K562 (cell line): ENCODE measurements at regions not wholly inside any gene's neighbourhood (a gene's known extent, or its start where the extent isn't known, plus 50 kb on each side); places are given as distances from the start of the nearest gene placed in this dataset.

ENCODE experiments used
- ATF3 ChIP-seq, 2 experiments: fragments of 450-650 bp in 1 of 2; sonication (generic) in 1 of 2; formaldehyde crosslinking in 1 of 2; IDR thresholded peaks in 1 of 2; conservative IDR thresholded peaks in 1 of 2; 2 replicates each; pipeline versions ENCODE4 v1.6.1 to v1.8.1; 2016 to 2023; ENCODE audit warnings: mild to moderate bottlenecking in 2 of 2, moderate library complexity in 2 of 2, inconsistent platforms in 1 of 2, missing genetic modification reagents in 1 of 2
- ATF4 ChIP-seq: fragments of 450-650 bp; formaldehyde crosslinking; IDR thresholded peaks from 2 replicates; pipeline ENCODE4 v1.4.0; 2022; ENCODE audit warnings: mild to moderate bottlenecking, moderate library complexity
- CEBPB ChIP-seq: fragments of 450-650 bp; IDR thresholded peaks from 2 replicates; pipeline ENCODE4 v1.6.1; 2016; ENCODE audit warnings: missing genetic modification characterization, missing compliant biosample characterization
- CREM ChIP-seq: IDR thresholded peaks from 2 replicates; pipeline ENCODE4 v1.6.1; 2014; ENCODE audit warnings: antibody characterized with exemption, low read depth
- CTBP1 ChIP-seq: fragments of 450-650 bp; IDR thresholded peaks from 2 replicates; pipeline ENCODE4 v1.6.1; 2016; ENCODE audit warnings: borderline replicate concordance
- GABPB1 ChIP-seq: sonication (generic); formaldehyde crosslinking; IDR thresholded peaks from 2 replicates; pipeline ENCODE4 v1.8.0; 2022; ENCODE audit warnings: mild to moderate bottlenecking, missing genetic modification reagents
- GMEB1 ChIP-seq: fragments of 250-450 bp; sonication (Bioruptor Pico); IDR thresholded peaks from 2 replicates; pipeline ENCODE4 v1.4.0; 2020; ENCODE audit warnings: mild to moderate bottlenecking
- HSF4 ChIP-seq: fragments of 250-450 bp; sonication (Bioruptor Pico); IDR thresholded peaks from 2 replicates; pipeline ENCODE4 v2.1.2; 2022; ENCODE audit warnings: mild to moderate bottlenecking, moderate library complexity, borderline replicate concordance
- LARP7 ChIP-seq: fragments of 450-650 bp; IDR thresholded peaks from 2 replicates; pipeline ENCODE4 v1.6.1; 2016
- MAZ ChIP-seq, 2 experiments: fragments of 450-650 bp in 1 of 2; sonication (generic) in 1 of 2; formaldehyde crosslinking; IDR thresholded peaks in 1 of 2; conservative IDR thresholded peaks in 1 of 2; 2 replicates each; pipeline versions ENCODE4 v1.4.0 to v1.5.0; 2020; ENCODE audit warnings: mild to moderate bottlenecking in 1 of 2, missing genetic modification reagents in 1 of 2
- MCM7 ChIP-seq, 2 experiments: fragments of 450-650 bp; IDR thresholded peaks; 2 replicates each; pipeline ENCODE4 v1.6.1; 2016 to 2018
- MED1 ChIP-seq: sonication (generic); formaldehyde crosslinking; IDR thresholded peaks from 2 replicates; pipeline ENCODE4 v1.8.1; 2023; ENCODE audit warnings: missing genetic modification reagents, borderline replicate concordance
- NEUROD1 ChIP-seq: fragments of 150-350 bp; IDR thresholded peaks from 2 replicates; pipeline ENCODE4 v1.6.1; 2014; ENCODE audit warnings: borderline replicate concordance, low read length, low read depth; ENCODE audit not compliant: partially characterized antibody
- NFE2 ChIP-seq: IDR thresholded peaks from 2 replicates; pipeline ENCODE4 v1.6.1; 2014; ENCODE audit warnings: antibody characterized with exemption, low read depth
- NFIC ChIP-seq: fragments of 450-650 bp; IDR thresholded peaks from 2 replicates; pipeline ENCODE4 v1.6.1; 2017; ENCODE audit warnings: mild to moderate bottlenecking, inconsistent platforms
- OTX1 ChIP-seq: fragments of 450-650 bp; formaldehyde crosslinking; IDR thresholded peaks from 2 replicates; pipeline ENCODE4 v1.4.0; 2022; ENCODE audit warnings: mild to moderate bottlenecking
- RCOR1 ChIP-seq, 2 experiments: IDR thresholded peaks; 2 replicates each; pipeline ENCODE4 v1.6.1; 2012; ENCODE audit warnings: low read depth in 2 of 2, low read length in 2 of 2, borderline replicate concordance in 1 of 2, improper control_type of control experiment in 1 of 2
- RFX1 ChIP-seq: fragments of 450-650 bp; IDR thresholded peaks from 2 replicates; pipeline ENCODE4 v1.6.1; 2016; ENCODE audit warnings: mild to moderate bottlenecking, moderate library complexity
- SLC30A9 ChIP-seq: fragments of 250-450 bp; sonication (Bioruptor Pico); IDR thresholded peaks from 2 replicates; pipeline ENCODE4 v1.8.0; 2022; ENCODE audit warnings: mild to moderate bottlenecking, moderate library complexity
- SMC3 ChIP-seq: conservative IDR thresholded peaks from 2 replicates; pipeline ENCODE4 v1.6.1; 2011; ENCODE audit warnings: low read depth, low read length, improper control_type of control experiment; ENCODE audit not compliant: insufficient read depth
- SNRNP70 ChIP-seq: fragments of 200-400 bp; formaldehyde crosslinking; optimal IDR thresholded peaks from 2 replicates; pipeline ENCODE3; 2017; ENCODE audit warnings: low read depth, low read length
- STAT5B ChIP-seq: fragments of 250-450 bp; sonication (Bioruptor Pico); IDR thresholded peaks from 2 replicates; pipeline ENCODE4 v1.8.0; 2021; ENCODE audit warnings: mild to moderate bottlenecking, inconsistent platforms
- TAF1 ChIP-seq: IDR thresholded peaks from 2 replicates; pipeline ENCODE4 v1.6.1; 2011; ENCODE audit warnings: mild to moderate bottlenecking, low read length, moderate library complexity; ENCODE audit not compliant: insufficient read depth, control insufficient read depth, severe bottlenecking; ENCODE audit errors: extremely low read depth
- TEAD1 ChIP-seq, 2 experiments: fragments of 450-650 bp in 1 of 2; sonication (generic) in 1 of 2; formaldehyde crosslinking; IDR thresholded peaks; 2 replicates each; pipeline versions ENCODE4 v1.4.0 to v1.8.0; 2020 to 2022; ENCODE audit warnings: mild to moderate bottlenecking in 2 of 2, missing genetic modification reagents in 1 of 2
- U2AF2 ChIP-seq: fragments of 200-400 bp; formaldehyde crosslinking; optimal IDR thresholded peaks from 2 replicates; pipeline ENCODE3; 2017; ENCODE audit warnings: low read depth, mild to moderate bottlenecking, low read length
- ZNF707 ChIP-seq: fragments of 250-450 bp; sonication (Bioruptor Pico); conservative IDR thresholded peaks from 2 replicates; pipeline ENCODE4 v1.8.0; 2022; ENCODE audit warnings: inconsistent platforms, mild to moderate bottlenecking, moderate library complexity
- ZNF766 ChIP-seq: fragments of 200-800 bp; sonication (Bioruptor generic); conservative IDR thresholded peaks from 2 replicates; pipeline ENCODE4 v1.6.1; 2016; ENCODE audit warnings: missing genetic modification characterization, missing compliant biosample characterization

GRCh38 chr12:46071769-46072624 lies 81.6 kb upstream of the SCAF11 start (continued):
- TF ChIP-seq HSF4 (CRISPR knock-in tag) (no peak), SLC30A9 (CRISPR knock-in tag) (no peak), MAZ (CRISPR knock-in tag; conservative IDR thresholded peaks at IDR 0.05 in 1 of 2, IDR thresholded peaks at IDR 0.05 in 1 of 2) (0 out of 4 replicates have a peak, but pooled peaks of 1 of the 2 experiments have one; percentile 36), TEAD1 (CRISPR knock-in tag; IDR thresholded peaks at IDR 0.05) (no peak), SNRNP70 (no peak), ATF3 (IDR thresholded peaks at IDR 0.05) (no peak), ATF3 (CRISPR knock-in tag; conservative IDR thresholded peaks at IDR 0.05) (no peak), ZNF766 (CRISPR knock-in tag) (no peak), RFX1 (no peak), CREM (peak; percentile 27; the same call in 1 of the 2 replicates), SMC3 (peak; percentile 87), CTBP1 (peak; percentile 31; the same call in 1 of the 2 replicates), CEBPB (tag) (no peak), MED1 (CRISPR knock-in tag) (no peak), NEUROD1 (no peak), LARP7 (no peak), STAT5B (CRISPR knock-in tag) (no peak), U2AF2 (no peak), TAF1 (no peak), NFE2 (no peak), NFIC (peak; percentile 78), ATF4 (CRISPR knock-in tag) (no peak), GABPB1 (CRISPR knock-in tag) (no peak), RCOR1 (IDR thresholded peaks at IDR 0.05; ENCODE audit: borderline replicate concordance in 1 of 2, low read depth in 2 of 2, low read length in 2 of 2) (0 out of 4 replicates have a peak, but pooled peaks of 1 of the 2 experiments have one; percentile 37), MCM7 (IDR thresholded peaks at IDR 0.05) (no peak), OTX1 (CRISPR knock-in tag) (no peak), GMEB1 (CRISPR knock-in tag) (no peak), ZNF707 (CRISPR knock-in tag) (no peak)
